ENCODE measurements at regions not wholly inside any gene's neighbourhood (a gene's known extent, or its start where the extent isn't known, plus 50 kb on each side); places are given as distances from the start of the nearest gene placed in this dataset.
"Not testable (repeated sequence)": the region's sequence is repeated elsewhere in the genome, so short reads cannot be mapped to it uniquely, and the experiment has no call there.

- no peak for DNase-seq (ENCODE audit: low spot score)
These were observed 110.9 kb upstream of the COL5A1 start for GRCh38 chr9:134530724-134531123.

GRCh38 chr9:134531220-134531970 is 110.2 kb upstream of the COL5A1 start:
- no peak for DNase-seq (ENCODE audit: low spot score)

DNA sequence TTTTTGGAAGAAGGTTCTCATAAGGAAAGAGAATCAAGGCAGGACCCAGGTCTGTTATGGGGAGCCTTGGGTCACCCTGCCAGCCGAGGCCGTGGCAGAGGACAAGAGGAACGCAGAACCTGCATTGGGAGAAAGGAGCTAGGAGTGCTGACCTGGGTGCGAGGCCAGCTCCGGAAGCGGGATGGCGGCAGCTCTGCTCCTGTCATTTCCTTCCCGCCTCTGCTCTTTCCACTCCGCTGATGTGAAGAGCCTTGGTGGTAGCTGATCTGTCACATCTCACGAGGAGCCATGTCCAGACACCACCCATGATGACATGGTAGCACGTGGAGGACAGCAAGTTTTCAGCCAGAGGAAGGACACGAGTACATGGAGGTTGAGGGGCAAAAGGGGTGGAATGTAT is 109.5 kb upstream of the COL5A1 start:
- DNase-seq (ENCODE audit: low spot score) = no peak

DNA sequence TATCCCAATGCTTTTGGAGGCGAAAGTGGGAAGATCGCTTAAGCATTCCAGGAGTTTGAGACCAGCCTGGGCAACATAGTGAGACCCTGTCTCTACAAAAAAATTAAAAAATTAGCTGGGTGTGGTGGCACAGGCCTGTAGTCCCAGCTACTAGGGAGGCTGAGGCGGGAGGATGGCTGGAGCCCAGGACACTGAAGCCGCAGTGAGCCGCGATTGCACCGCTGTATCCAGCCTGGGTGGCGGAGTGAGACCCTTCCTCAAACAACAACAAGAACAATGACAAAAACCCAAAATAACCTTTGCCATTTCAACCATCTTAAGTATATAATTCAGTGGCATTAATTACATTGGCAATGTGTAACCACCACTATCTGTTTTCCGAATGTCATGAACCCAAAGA is 108.9 kb upstream of the COL5A1 start:
- not testable (repeated sequence) for DNase-seq (ENCODE audit: low spot score)

DNA sequence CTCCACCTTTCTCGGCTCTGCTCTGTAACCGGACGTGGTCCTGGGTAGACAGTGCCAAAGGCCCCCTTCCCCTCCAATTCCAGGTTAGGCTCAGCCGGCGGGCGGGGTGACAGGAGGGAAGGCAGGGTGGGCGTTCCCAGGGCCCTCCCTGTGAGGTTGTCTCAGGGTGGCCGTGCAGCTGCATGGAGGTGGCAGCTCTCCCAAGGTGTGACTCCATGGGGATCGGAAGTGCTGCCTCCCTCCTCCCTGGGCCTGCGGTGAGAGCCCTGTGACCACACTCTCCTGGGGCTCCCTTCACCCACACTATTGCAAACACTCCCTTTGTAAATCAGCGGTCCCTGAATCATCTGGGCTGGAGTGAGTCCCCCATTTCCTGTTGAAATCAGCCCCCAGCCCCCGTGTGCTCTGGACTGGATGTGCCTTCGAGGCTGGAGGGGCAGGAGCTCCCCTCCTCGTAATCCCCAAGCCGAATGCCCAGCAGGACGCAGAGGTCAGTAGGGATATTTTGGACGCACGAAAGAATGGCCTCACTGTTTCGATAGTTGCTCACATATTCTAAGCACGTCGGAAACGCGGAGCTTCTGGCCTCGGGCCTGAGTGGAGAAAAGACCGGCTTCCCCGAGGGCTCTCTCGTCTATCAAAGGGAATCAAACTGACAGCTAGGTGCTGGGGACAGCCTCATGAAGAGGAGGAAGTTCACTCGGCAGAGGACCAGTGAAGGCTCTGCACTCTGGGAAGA is 107.6 kb upstream of the COL5A1 start:
- no peak for DNase-seq (ENCODE audit: low spot score)

DNA sequence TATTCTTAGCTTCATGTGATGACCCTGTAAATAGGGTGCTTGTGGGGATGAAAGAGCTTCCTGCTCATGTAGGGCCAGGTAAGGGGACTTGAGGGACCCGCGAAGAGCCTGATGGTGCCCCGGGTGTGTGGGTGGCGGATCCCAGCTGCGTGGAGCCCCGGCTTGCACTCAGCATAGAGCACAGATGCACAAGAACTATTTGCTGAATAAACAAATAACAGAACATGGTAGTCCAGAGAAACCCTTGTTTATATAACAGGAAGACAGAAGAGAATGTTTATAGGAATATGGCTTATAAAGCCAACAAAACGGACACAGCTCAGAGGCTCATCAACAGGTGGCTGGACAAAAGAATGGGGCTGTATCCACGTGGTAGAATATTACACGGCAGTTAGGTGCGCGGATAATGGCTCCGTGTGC is 106.9 kb upstream of the COL5A1 start:
- DNase-seq (ENCODE audit: low spot score) = no peak

DNA sequence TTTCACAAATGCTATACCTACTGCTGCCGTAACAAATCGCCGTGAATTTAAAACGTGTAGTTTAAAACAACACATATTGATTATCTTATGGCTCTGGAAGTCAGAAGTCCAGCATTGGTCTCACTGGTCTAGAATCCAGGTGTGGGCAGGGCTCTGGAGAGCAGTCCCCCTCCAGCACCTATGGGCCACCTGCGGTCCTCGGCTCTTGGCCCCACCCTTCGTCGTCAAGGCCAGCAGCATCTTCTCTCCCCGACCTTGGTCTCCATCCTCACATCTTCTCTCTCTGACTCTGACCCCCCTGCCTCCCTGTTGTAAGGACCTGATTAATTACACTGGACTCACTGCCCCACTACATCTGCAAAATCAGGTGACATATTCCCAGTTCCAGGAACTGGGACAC is 106.4 kb upstream of the COL5A1 start:
- no peak for DNase-seq (ENCODE audit: low spot score)

DNA sequence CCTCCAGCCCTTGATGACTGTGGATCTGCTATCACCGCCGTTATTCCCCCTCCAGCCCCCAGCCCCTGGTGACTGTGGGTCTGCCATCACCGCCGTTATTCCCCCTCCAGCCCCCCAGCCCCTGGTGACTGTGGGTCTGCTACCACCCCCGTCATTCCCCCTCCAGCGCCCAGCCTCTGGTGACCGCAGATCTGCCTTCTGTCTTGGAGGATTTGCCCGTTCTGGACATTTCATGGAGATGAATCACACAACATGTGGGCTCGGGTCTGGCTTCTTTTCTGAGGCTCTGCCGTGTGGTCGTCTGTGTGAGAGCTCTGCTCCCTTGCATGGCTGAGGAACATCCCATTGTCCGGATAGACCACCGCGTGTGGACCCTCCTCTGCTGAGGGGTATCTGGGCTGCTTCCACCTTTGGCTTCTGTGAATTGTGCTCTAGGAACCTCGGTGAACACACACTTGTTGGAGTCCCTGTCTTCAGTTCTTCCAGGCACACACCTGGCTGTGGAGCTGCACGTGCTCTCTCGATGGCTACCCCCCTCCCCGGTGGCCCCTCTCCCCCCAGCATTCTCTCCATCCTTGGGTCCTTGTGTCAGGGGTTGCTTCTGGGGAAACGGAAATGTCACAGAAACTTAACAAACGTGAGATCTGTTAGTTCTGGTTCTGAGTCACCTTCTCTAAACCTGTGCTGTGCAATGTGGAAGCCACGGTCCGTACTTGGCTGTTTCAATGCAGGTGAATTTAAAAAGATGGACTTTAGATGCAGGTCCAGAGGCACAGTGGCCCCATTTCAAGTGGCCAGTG is 105.3 kb upstream of the COL5A1 start:
- DNase-seq (ENCODE audit: low spot score) = no peak

- DNase-seq (ENCODE audit: low spot score) = no peak
These were observed 104.7 kb upstream of the COL5A1 start for GRCh38 chr9:134536931-134537330.

GRCh38 chr9:134537951-134538641 is 103.5 kb upstream of the COL5A1 start:
- no peak for DNase-seq (ENCODE audit: low spot score)

DNA sequence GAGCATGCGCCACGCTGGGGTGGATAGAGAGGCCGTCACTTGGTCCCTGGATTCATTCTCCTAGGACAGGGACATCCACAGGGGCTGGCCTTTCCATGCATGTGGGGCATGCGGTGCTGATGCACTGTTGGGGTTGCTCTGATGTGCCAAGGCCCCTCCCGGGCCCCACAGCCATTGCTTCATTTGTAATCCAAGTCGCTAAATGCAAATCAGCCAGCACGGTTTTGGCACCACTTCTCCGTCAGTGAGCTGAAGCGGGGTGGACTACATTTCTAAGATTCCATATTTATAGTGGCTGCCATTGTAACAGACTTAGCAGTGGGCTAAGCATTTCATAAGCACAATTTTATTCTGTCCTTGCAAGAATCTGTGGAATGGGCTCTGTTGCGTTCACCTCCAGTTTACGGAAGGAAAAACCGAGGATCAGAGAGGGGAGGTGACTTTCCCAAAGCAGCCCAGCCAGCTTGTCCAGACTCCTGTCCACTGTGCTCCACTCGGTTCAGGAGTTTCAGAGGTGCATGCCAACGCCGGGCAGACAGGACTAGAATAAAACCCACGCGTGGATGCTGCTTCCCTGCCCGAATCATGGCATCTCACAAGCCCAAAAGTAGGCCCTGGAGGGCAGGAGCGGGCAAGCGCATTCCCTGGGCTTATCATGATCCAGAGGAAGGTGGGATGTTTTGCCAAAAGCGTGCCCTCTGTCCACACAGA is 102.6 kb upstream of the COL5A1 start:
- no peak for DNase-seq (ENCODE audit: low spot score)

DNA sequence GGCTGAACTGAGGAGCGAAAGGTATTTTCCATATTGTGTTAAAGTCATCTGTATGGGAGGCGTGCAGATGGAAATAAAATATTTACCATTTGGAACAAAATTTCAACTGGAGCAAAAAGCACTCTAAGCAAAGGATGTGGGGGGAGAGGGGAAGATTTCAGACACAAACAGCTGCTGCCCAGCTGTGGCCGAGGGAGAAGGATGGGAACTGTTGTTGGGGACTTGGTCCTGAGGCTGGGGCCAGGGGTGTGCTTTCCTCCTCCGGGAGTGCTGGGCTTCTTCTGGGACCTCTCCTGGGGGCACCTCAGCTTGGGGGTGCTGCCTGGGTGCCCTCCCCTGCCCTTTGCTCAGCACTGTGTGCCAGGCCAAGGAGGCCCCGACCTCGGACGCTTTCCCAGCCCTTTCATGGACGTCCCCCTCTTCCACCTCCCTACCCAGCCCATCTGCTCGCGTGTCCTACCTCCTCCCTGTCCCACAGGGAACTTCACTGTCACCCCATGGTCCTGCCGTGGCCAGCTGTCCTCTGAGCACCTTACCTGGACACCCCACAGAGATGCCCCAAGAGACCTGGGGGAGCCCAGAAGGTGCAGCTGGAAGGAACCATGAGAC is 101.9 kb upstream of the COL5A1 start:
- no peak for DNase-seq (ENCODE audit: low spot score)

DNA sequence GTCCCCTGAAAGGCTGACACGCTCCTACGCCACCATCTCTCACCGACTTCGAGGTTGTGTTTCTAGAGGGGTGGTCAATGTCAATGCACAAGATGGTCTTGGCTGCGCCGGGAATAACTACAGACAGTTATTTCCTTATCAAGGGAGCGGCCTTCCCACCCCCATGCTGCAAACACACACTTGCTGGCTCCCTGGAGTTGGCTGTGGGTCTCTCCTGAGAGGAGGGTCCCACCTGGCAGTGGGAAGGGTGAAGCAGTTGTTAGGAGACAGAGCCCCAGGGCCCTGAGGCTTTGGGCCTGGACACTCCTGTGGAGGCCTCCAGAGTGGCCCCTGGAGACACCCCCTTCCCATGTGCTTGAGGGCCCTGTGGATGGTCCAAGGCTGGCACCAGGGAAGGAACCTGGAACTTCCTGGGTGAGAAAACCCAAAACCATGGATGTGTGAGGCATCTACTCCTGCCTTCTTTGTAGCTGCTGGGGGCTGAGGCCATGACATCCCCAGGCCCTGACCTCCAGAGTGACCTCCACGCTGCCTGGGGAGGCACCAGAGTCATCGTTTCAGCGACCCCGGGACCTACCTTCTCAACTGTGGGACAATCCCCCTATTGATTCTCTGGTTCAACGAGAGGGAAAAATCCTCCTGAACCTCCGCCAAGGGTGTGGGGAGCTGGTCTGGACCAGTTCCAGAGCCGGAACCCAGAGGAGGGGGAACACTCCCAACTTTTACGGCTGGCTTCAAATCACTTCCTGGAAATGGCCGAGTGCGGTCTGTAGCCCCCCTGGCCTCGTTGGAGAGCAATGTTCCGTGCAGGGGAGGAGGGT is 101.1 kb upstream of the COL5A1 start:
- no peak for DNase-seq (ENCODE audit: low spot score)

- no peak for DNase-seq (ENCODE audit: low spot score)
These were observed 100.4 kb upstream of the COL5A1 start for GRCh38 chr9:134541097-134541747.

- DNase-seq (ENCODE audit: low spot score) = peak; percentile 68
These were observed 97.0 kb upstream of the COL5A1 start for GRCh38 chr9:134544388-134545214.

GRCh38 chr9:134545215-134545542 is 96.4 kb upstream of the COL5A1 start:
- DNase-seq (ENCODE audit: low spot score) = no peak

- DNase-seq (ENCODE audit: low spot score) = no peak
These were observed 95.9 kb upstream of the COL5A1 start for GRCh38 chr9:134545543-134546245.

- no peak for DNase-seq (ENCODE audit: low spot score)
These were observed 95.3 kb upstream of the COL5A1 start for GRCh38 chr9:134546246-134546731.

Measured in iPS-NIHi11 (cell line).